ENCODE measurements at regions not wholly inside any gene's neighbourhood (a gene's known extent, or its start where the extent isn't known, plus 50 kb on each side); places are given as distances from the start of the nearest gene placed in this dataset.

GRCh38 chr2:238651306-238652052, 196.4 kb upstream of the TWIST2 start:
- Histone ChIP-seq H3K9me3 (ENCODE audit: control insufficient read depth in 4 of 4, low read length in 3 of 4) (no peaks in the 10 kb centered on the region), H3K27ac (ENCODE audit: low read depth in 1 of 2, low read length in 2 of 2) (no peak overlapping the region), H3K36me3 (ENCODE audit: control insufficient read depth in 4 of 4, insufficient read depth in 3 of 4, low read depth in 1 of 4, low read length in 3 of 4) (no peaks in the 10 kb centered on the region), H3K27me3 (ENCODE audit: control insufficient read depth in 4 of 4, insufficient read depth in 4 of 4, low read length in 3 of 4) (no peaks in the 10 kb centered on the region), H3K4me1 (ENCODE audit: control insufficient read depth in 4 of 4, insufficient read depth in 4 of 4, low read length in 3 of 4) (no peaks in the 10 kb centered on the region), H3K4me3 (ENCODE audit: low read depth in 1 of 3, low read length in 3 of 3) (no peak overlapping the region), H3K9ac (ENCODE audit: low read depth in 1 of 2, low read length in 2 of 2) (no peak overlapping the region)
- DNase-seq (ENCODE audit: low spot score) = no peak
- TF ChIP-seq MAX (IDR thresholded peaks at IDR 0.05) = no peak
- no peak for TF ChIP-seq ATF3 (IDR thresholded peaks at IDR 0.05)
- no peak for TF ChIP-seq FOXA2 (IDR thresholded peaks at IDR 0.05)
- TF ChIP-seq HNF4G (IDR thresholded peaks at IDR 0.05) = no peak
- no peak for TF ChIP-seq REST (IDR thresholded peaks at IDR 0.05)
- no peak for TF ChIP-seq EGR1 (IDR thresholded peaks at IDR 0.05; ENCODE audit: low read depth in 2 of 2)
- no peak for TF ChIP-seq YY1 (IDR thresholded peaks at IDR 0.05)
- no peak for TF ChIP-seq JUND (IDR thresholded peaks at IDR 0.05)
- no peak for TF ChIP-seq RAD21 (IDR thresholded peaks at IDR 0.05)
- no peak for TF ChIP-seq ZBTB33 (IDR thresholded peaks at IDR 0.05)
- TF ChIP-seq FOXA1 (IDR thresholded peaks at IDR 0.05) = no peak
- WGBS = 68% methylated on average over 5 of the region's 5 CpGs

GRCh38 chr2:238652053-238652770, 195.7 kb upstream of the TWIST2 start:
- Histone ChIP-seq H3K36me3 (ENCODE audit: control insufficient read depth in 4 of 4, insufficient read depth in 3 of 4, low read depth in 1 of 4, low read length in 3 of 4) (no peaks in the 10 kb centered on the region), H3K9me3 (ENCODE audit: control insufficient read depth in 4 of 4, low read length in 3 of 4) (no peaks in the 10 kb centered on the region), H3K27me3 (ENCODE audit: control insufficient read depth in 4 of 4, insufficient read depth in 4 of 4, low read length in 3 of 4) (no peaks in the 10 kb centered on the region), H3K4me1 (ENCODE audit: control insufficient read depth in 4 of 4, insufficient read depth in 4 of 4, low read length in 3 of 4) (no peaks in the 10 kb centered on the region), H3K9ac (ENCODE audit: low read depth in 1 of 2, low read length in 2 of 2) (no peak overlapping the region), H3K4me3 (ENCODE audit: low read depth in 1 of 3, low read length in 3 of 3) (no peak overlapping the region), H3K27ac (ENCODE audit: low read depth in 1 of 2, low read length in 2 of 2) (no peak overlapping the region)
- DNase-seq (ENCODE audit: low spot score) = no peak
- TF ChIP-seq HNF4G (IDR thresholded peaks at IDR 0.05) (no peak), HNF4A (conservative IDR thresholded peaks at IDR 0.05) (no peak), FOXA2 (IDR thresholded peaks at IDR 0.05) (no peak), ATF3 (IDR thresholded peaks at IDR 0.05) (no peak), EGR1 (IDR thresholded peaks at IDR 0.05; ENCODE audit: low read depth in 2 of 2) (no peak)
- WGBS = 91% methylated on average over 15 of the region's 15 CpGs
